ENCODE measurements at regions not wholly inside any gene's neighbourhood (a gene's known extent, or its start where the extent isn't known, plus 50 kb on each side); places are given as distances from the start of the nearest gene placed in this dataset.

GRCh38 chr12:58532855-58533608 lies 387.3 kb downstream of the LRIG3 start:
- no peaks in the 10 kb centered on the region for H3K36me3 ChIP-seq (ENCODE audit: control insufficient read depth, insufficient read depth, low read length)
- intact Hi-C loops (cut with micrococcal nuclease) = no loop called here
- no peak overlapping the region for H3K27ac ChIP-seq (ENCODE audit: low read length)
- ATAC-seq (no peak), DNase-seq (no peak)
- Mint-ChIP-seq H3K9me3 (peaks cover 3 to 5% of the 10 kb centered on the region in 2 donors), H3K4me3 (no peak overlapping the region), H3K4me1 (no peaks in the 10 kb centered on the region), H3K27me3 (ENCODE audit: low read depth in 2 of 2) (no peaks in the 10 kb centered on the region), H3K36me3 (no peaks in the 10 kb centered on the region), H3K27ac (no peak overlapping the region)
- WGBS (ENCODE audit: insufficient coverage) = 89% methylated on average over 4 of the region's 4 CpGs
- H3K27me3 ChIP-seq (ENCODE audit: control insufficient read depth, insufficient read depth, low read length) = no peaks in the 10 kb centered on the region
- H3K4me1 ChIP-seq (ENCODE audit: control insufficient read depth, insufficient read depth, low read length) = no peaks in the 10 kb centered on the region
- no peak overlapping the region for H3K4me3 ChIP-seq (ENCODE audit: low read length)
- TF ChIP-seq, protein P1, sequence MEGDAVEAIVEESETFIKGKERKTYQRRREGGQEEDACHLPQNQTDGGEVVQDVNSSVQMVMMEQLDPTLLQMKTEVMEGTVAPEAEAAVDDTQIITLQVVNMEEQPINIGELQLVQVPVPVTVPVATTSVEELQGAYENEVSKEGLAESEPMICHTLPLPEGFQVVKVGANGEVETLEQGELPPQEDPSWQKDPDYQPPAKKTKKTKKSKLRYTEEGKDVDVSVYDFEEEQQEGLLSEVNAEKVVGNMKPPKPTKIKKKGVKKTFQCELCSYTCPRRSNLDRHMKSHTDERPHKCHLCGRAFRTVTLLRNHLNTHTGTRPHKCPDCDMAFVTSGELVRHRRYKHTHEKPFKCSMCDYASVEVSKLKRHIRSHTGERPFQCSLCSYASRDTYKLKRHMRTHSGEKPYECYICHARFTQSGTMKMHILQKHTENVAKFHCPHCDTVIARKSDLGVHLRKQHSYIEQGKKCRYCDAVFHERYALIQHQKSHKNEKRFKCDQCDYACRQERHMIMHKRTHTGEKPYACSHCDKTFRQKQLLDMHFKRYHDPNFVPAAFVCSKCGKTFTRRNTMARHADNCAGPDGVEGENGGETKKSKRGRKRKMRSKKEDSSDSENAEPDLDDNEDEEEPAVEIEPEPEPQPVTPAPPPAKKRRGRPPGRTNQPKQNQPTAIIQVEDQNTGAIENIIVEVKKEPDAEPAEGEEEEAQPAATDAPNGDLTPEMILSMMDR (IDR thresholded peaks at IDR 0.05) = no peak
- H3K9me3 ChIP-seq (ENCODE audit: control insufficient read depth, insufficient read depth, low read length) = no peaks in the 10 kb centered on the region

DNA sequence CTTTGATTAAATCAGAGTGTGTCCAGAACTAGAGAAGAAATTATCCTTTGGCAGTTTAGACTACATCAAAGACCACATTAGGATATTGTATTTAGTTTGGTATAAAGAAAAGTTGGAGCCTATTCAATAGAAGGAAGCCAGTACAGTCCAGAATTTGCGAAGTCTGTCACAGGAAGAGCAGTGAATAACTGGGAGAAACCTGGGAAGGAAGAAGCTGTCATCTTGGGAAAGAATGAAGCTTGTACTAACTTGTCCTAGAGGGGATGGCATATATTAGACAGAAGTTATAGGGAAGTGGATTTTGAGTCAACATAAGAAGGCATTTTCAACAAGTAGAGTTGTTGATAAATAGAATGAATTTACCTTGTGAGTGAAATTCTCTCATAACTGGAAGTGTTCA lies 386.7 kb downstream of the LRIG3 start:
- TF ChIP-seq, protein P1 (IDR thresholded peaks at IDR 0.05) = no peak
- Mint-ChIP-seq H3K4me1 (no peaks in the 10 kb centered on the region), H3K4me3 (no peak overlapping the region), H3K9me3 (peaks cover 2 to 3% of the 10 kb centered on the region in 2 donors), H3K27ac (no peak overlapping the region), H3K27me3 (ENCODE audit: low read depth in 2 of 2) (no peaks in the 10 kb centered on the region), H3K36me3 (no peaks in the 10 kb centered on the region)
- Histone ChIP-seq H3K9me3 (ENCODE audit: control insufficient read depth, insufficient read depth, low read length) (no peaks in the 10 kb centered on the region), H3K4me3 (ENCODE audit: low read length) (no peak overlapping the region), H3K36me3 (ENCODE audit: control insufficient read depth, insufficient read depth, low read length) (no peaks in the 10 kb centered on the region), H3K27ac (ENCODE audit: low read length) (no peak overlapping the region), H3K27me3 (ENCODE audit: control insufficient read depth, insufficient read depth, low read length) (no peaks in the 10 kb centered on the region), H3K4me1 (ENCODE audit: control insufficient read depth, insufficient read depth, low read length) (no peaks in the 10 kb centered on the region)
- 67% methylated on average over 1 of the region's 1 CpG for WGBS (ENCODE audit: insufficient coverage)
- intact Hi-C loops (cut with micrococcal nuclease) = no loop called here
- ATAC-seq (no peak), DNase-seq (no peak)

DNA sequence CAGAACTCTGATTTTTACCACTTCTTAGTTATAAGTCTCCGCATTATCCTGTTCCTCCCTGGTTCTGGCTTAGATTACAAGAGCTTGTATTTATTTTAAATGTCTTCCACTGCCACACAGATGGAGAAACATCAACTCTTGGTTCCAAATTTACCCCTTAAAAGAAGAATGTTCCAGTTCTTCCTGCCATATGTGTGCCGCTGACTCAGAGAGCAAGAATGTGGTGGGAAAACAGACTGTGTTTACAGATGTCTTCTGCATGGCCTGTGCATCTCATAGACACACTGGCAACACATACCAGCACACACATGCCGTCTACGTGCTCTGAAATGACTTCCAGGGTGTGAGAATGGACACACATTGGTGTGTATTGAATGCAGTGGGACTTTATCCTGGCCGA lies 383.0 kb downstream of the LRIG3 start:
- 90% methylated on average over 5 of the region's 5 CpGs for WGBS (ENCODE audit: insufficient coverage)
- no peaks in the 10 kb centered on the region for H3K4me1 Mint-ChIP-seq

More for the DNA sequence above, 383.0 kb downstream of the LRIG3 start:
- intact Hi-C loops (cut with micrococcal nuclease) = no loop called here
- no peaks in the 10 kb centered on the region for H3K36me3 ChIP-seq (ENCODE audit: control insufficient read depth, insufficient read depth, low read length)
- no peak overlapping the region for H3K4me3 ChIP-seq (ENCODE audit: low read length)
- no peak for ATAC-seq
- no peak overlapping the region for H3K27ac Mint-ChIP-seq
- H3K9me3 Mint-ChIP-seq = peaks cover 0 to 5% of the 10 kb centered on the region in 2 donors
- no peaks in the 10 kb centered on the region for H3K27me3 Mint-ChIP-seq (ENCODE audit: low read depth in 2 of 2)
- H3K27ac ChIP-seq (ENCODE audit: low read length) = no peak overlapping the region
- no peaks in the 10 kb centered on the region for H3K27me3 ChIP-seq (ENCODE audit: control insufficient read depth, insufficient read depth, low read length)
- no peaks in the 10 kb centered on the region for H3K9me3 ChIP-seq (ENCODE audit: control insufficient read depth, insufficient read depth, low read length)
- TF ChIP-seq, protein P1 (IDR thresholded peaks at IDR 0.05) = no peak
- no peaks in the 10 kb centered on the region for H3K36me3 Mint-ChIP-seq
- no peak for DNase-seq
- no peak overlapping the region for H3K4me3 Mint-ChIP-seq
- no peaks in the 10 kb centered on the region for H3K4me1 ChIP-seq (ENCODE audit: control insufficient read depth, insufficient read depth, low read length)

Data from natural killer cell (primary cell).